GM12801 (cell line): ENCODE measurements at regions not wholly inside any gene's neighbourhood (a gene's known extent, or its start where the extent isn't known, plus 50 kb on each side); places are given as distances from the start of the nearest gene placed in this dataset.

ENCODE experiments used
- TF ChIP-seq, protein P1 (sequence below): IDR thresholded peaks from one replicate; pipeline ENCODE4 v1.5.1; 2011; ENCODE audit warnings: control low read depth; ENCODE audit not compliant: insufficient read length; ENCODE audit errors: extremely low read depth

DNA sequence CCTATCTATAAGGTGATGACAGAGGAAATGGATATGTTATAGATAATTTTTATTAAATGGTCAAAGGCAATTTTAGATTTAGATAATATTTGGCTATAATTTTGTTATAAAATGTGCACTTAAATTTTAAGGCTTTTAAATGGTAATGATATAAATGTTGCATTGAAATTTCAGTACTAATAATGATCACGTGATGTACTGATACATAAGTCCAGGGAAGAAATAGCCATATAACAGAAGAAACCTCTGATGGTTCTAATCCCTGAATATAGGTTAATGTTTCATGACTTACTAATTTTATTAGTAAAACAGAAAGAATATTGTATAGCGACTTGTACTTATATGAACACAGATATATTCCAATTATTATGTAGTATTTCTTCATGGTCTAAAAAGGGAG lies 211.9 kb downstream of the SOCS6 start:
- TF ChIP-seq, protein P1, sequence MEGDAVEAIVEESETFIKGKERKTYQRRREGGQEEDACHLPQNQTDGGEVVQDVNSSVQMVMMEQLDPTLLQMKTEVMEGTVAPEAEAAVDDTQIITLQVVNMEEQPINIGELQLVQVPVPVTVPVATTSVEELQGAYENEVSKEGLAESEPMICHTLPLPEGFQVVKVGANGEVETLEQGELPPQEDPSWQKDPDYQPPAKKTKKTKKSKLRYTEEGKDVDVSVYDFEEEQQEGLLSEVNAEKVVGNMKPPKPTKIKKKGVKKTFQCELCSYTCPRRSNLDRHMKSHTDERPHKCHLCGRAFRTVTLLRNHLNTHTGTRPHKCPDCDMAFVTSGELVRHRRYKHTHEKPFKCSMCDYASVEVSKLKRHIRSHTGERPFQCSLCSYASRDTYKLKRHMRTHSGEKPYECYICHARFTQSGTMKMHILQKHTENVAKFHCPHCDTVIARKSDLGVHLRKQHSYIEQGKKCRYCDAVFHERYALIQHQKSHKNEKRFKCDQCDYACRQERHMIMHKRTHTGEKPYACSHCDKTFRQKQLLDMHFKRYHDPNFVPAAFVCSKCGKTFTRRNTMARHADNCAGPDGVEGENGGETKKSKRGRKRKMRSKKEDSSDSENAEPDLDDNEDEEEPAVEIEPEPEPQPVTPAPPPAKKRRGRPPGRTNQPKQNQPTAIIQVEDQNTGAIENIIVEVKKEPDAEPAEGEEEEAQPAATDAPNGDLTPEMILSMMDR: no peak

DNA sequence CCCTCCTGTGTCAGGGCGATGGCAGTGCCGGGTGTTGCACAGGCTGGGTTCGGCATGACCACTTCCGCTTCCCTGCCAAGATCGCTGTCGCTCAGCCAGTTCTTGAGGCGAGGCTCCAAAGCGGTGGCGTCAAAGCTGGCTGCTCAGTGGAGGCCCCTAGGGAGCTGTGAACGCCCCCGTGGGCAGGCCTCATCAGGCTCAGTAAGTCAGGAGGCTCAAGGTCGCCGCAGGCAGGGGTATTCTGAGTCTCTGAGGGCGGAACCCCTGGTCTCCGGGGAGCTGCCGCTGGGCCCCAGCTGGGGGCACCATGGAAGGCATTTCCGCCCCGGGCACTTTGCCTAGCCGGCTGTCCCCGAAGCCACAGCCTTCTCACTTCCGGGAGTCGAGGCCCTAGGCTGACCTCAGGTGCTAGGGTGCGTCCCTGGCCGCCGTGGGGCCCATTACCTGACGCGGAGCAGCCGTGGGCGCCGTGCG lies 210.4 kb downstream of the SOCS6 start:
- TF ChIP-seq, protein P1: no peak

GRCh38 chr18:70496353-70497294 lies 207.8 kb downstream of the SOCS6 start:
- TF ChIP-seq, protein P1: no peak

- TF ChIP-seq, protein P1: no peak
Measured at GRCh38 chr18:70494524-70494923, 205.7 kb downstream of the SOCS6 start.

DNA sequence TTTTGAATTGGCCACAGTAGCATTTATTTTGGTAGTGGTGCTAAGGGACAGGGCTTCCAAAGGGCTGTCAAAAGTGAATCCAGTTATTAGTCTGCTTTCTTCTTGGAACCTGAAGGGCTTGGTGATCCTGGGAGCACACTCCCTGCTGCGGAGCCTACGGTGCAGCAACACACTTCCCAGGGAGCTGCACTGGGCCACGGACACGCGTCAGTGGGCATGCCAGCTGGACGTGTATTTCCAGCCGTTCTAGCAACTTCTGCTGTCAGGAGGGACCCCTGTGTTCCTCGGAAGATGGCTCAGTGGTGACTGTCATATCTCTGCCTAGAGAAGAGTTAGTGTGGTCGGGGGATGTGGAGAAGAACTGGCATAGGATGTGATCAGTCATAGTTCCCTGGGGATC lies 204.6 kb downstream of the SOCS6 start:
- TF ChIP-seq, protein P1: no peak

GRCh38 chr18:70491734-70492348 lies 203.0 kb downstream of the SOCS6 start:
- TF ChIP-seq, protein P1: peak; percentile 66
